Tibial artery (tissue), 4 donors: ENCODE measurements at regions not wholly inside any gene's neighbourhood (a gene's known extent, or its start where the extent isn't known, plus 50 kb on each side); places are given as distances from the start of the nearest gene placed in this dataset.
A peak's percentile ranks its signal among the peaks of the same experiment; 100 is the strongest.

Experiments used
- DNase-seq, 2 donors: peaks; one replicate each; pipeline ENCODE4 v3.0.0-alpha.2; 2019
- H3K27ac ChIP-seq, 2 donors: fragments of 200-600 bp; sonication (generic) in 1 of 2; 1 replicate in 1 of 2; 2 replicates in 1 of 2; pipeline ENCODE4 v1.5.1; 2018 to 2019; ENCODE audit warnings: mild to moderate bottlenecking in 1 of 2
- H3K27me3 ChIP-seq, 2 donors: fragments of 200-600 bp; sonication (generic) in 1 of 2; one replicate each; pipeline versions ENCODE4 v1.5.1 to v1.6.0; 2016 to 2019
- H3K36me3 ChIP-seq, 3 donors: fragments of 200-600 bp; sonication (generic) in 2 of 3; one replicate each; pipeline ENCODE4 v1.5.1; 2016 to 2019; ENCODE audit warnings: mild to moderate bottlenecking in 2 of 3
- H3K4me1 ChIP-seq, 4 donors: fragments of 200-600 bp; sonication (generic) in 2 of 4; 1 replicate in 3 of 4; 2 replicates in 1 of 4; pipeline ENCODE4 v1.5.1; 2016 to 2019
- H3K4me3 ChIP-seq, 2 donors: fragments of 200-600 bp; sonication (generic) in 1 of 2; 1 replicate in 1 of 2; 2 replicates in 1 of 2; pipeline ENCODE4 v1.5.1; 2018 to 2019; ENCODE audit warnings: mild to moderate bottlenecking in 2 of 2
- H3K9me3 ChIP-seq, 3 donors: fragments of 200-600 bp; sonication (generic) in 1 of 3; one replicate each; pipeline ENCODE4 v1.5.1; 2016 to 2019
- CTCF ChIP-seq, 2 experiments: fragments of 200-600 bp in 1 of 2; fragments of 450-650 bp in 1 of 2; IDR thresholded peaks; one replicate each; pipeline ENCODE4 v1.5.1; 2017 to 2019; ENCODE audit warnings: antibody characterized with exemption in 2 of 2, mild to moderate bottlenecking in 1 of 2, moderate library complexity in 1 of 2
- intact Hi-C: fragments of 100-400 bp; cut with DNase I; formaldehyde crosslinking; loops from one replicate; pipeline ENCODE4 v1.15.0; 2023; ENCODE audit warnings: low total_unique reads

DNA sequence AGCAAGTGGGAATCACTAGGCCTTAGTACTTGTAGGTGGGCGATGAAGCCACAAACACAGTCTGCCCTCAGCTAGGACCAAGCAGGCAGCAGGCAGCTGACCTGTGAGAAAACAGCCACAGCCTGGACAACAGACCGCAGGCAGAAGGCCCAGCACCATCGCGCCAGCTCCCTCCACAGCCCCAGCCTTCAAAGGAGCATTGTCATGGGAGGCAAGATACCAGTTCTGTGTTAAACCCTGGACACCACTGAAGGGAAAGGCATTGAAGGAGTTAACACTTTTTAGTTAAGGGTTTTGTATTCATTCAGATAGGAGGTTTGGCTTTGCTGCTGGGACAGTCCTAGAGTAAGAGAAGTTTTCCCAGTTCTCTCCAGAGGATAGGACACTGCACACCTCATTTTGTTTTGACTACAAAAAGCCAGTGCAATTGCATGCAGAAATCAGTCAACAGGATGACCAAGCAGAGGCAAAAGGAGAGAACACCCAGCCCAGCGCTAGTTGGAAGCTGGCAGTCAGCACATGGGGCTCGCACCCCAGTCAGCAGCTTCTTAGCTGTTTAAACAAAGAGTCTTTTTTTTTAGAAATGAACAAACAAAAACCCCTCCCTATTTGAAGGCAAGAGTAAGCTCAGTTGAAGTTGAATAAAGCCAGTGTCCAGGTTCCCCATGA lies 286.1 kb upstream of the TPM1 start:
- Histone ChIP-seq H3K27ac (no peak overlapping the region), H3K36me3 (peaks cover 3 to 21% (median 12%) of the 10 kb centered on the region in 3 donors)

GRCh38 chr15:62756995-62757360 lies 285.6 kb upstream of the TPM1 start:
- DNase-seq = no peak
- Histone ChIP-seq H3K4me3 (no peak overlapping the region), H3K27me3 (no peaks in the 10 kb centered on the region), H3K36me3 (peaks cover 8 to 26% (median 14%) of the 10 kb centered on the region in 3 donors), H3K4me1 (peaks cover 8 to 35% (median 19%) of the 10 kb centered on the region in 4 donors), H3K27ac (peak overlapping the region; percentile 62 to 69), H3K9me3 (no peaks in the 10 kb centered on the region)
- intact Hi-C loops = no loop called here
- TF ChIP-seq CTCF (IDR thresholded peaks at IDR 0.05) = no peak

More for the DNA sequence above, 286.1 kb upstream of the TPM1 start:
- Histone ChIP-seq H3K9me3 (no peaks in the 10 kb centered on the region), H3K4me3 (no peak overlapping the region), H3K27me3 (no peaks in the 10 kb centered on the region), H3K4me1 (peaks cover 8 to 35% (median 19%) of the 10 kb centered on the region in 4 donors)
- DNase-seq = no peak
- intact Hi-C loops = no loop called here
- TF ChIP-seq CTCF (IDR thresholded peaks at IDR 0.05) = no peak

DNA sequence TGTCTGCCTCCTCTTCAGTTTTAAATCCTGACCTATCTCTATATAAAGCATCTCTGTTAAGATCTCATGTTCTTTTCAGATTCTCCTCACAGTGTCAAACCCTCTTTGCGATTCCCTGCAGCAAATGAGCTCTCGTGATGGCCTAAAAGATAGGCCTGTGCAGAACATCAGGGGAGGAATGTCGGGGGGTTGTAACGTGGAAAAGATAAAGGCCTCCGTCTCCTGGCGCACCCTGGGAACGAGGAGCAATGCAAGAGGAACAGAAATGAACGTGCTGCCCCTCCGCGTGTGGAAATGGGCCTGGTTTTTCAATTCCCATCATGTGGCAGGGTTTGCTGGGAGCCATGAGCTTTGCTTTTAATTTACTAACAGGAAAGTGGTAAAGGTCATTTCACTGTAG lies 285.0 kb upstream of the TPM1 start:
- H3K36me3 ChIP-seq = peaks cover 13 to 31% (median 20%) of the 10 kb centered on the region in 3 donors
- no peak for TF ChIP-seq CTCF (IDR thresholded peaks at IDR 0.05)
- intact Hi-C loops = no loop called here
- H3K9me3 ChIP-seq = no peaks in the 10 kb centered on the region
- no peak for DNase-seq
- H3K4me3 ChIP-seq = no peak overlapping the region
- H3K27ac ChIP-seq = peak overlapping the region; percentile 62 to 69
- H3K4me1 ChIP-seq = peaks cover 8 to 32% (median 19%) of the 10 kb centered on the region in 4 donors
- H3K27me3 ChIP-seq = no peaks in the 10 kb centered on the region

DNA sequence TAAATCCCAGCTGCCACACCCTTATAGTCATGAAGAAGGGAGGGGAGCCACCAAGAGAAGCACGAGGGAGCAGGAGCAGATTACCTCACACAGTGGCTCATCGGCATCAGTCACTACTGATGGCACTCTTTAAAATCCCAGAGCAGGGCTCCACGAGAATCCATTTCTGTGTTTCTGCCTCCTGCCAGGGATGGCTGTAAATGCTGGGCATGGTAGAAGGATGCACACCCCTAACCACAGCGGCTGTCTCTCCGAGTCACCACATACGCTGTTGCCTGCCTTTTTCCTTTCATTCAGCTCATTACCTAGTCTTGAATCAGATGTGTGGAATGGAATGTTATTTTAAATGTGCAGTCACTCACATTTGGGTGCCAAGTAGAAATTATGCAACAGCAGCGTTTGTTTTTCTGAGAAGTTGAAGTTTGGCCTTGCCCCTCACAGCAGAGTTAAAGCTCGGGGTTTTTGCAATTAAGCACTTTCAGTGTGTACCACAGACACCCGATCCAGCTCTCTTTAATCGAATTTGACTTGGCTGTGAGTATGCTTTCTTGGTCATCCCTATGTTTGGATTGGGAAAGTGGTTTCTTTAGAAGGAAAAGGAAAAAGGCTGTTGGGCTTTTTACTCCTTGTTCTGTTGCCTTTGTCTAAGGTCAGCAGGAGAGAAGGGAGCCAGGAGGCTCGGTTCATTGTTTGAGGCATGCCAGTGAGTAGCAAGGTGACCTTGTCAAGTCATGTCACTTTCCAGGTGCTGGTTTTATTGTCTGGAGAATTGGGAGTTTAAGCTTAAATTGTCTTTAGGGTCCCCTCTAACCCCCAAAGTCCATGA lies 284.2 kb upstream of the TPM1 start:
- Histone ChIP-seq H3K9me3 (no peaks in the 10 kb centered on the region), H3K4me1 (peaks cover 8 to 24% (median 19%) of the 10 kb centered on the region in 4 donors), H3K4me3 (peak overlapping the region in 1 of 2 donors; percentile 5), H3K36me3 (peaks cover 17 to 32% (median 28%) of the 10 kb centered on the region in 3 donors), H3K27me3 (no peaks in the 10 kb centered on the region), H3K27ac (peak overlapping the region; percentile 62 to 69)
- DNase-seq = peak; percentile 77 to 79
- intact Hi-C loops = no loop called here
- TF ChIP-seq CTCF (IDR thresholded peaks at IDR 0.05) = no peak

- Histone ChIP-seq H3K4me3 (no peak overlapping the region), H3K36me3 (peaks cover 17 to 33% (median 33%) of the 10 kb centered on the region in 3 donors), H3K27me3 (no peaks in the 10 kb centered on the region), H3K4me1 (peaks cover 8 to 23% (median 19%) of the 10 kb centered on the region in 4 donors), H3K9me3 (no peaks in the 10 kb centered on the region), H3K27ac (peak overlapping the region; percentile 62 to 69)
- TF ChIP-seq CTCF (IDR thresholded peaks at IDR 0.05) = no peak
- DNase-seq = no peak
- intact Hi-C loops = no loop called here
Measured at GRCh38 chr15:62758952-62759349, 283.6 kb upstream of the TPM1 start.
